IMR-90 (cell line): ENCODE measurements at regions not wholly inside any gene's neighbourhood (a gene's known extent, or its start where the extent isn't known, plus 50 kb on each side); places are given as distances from the start of the nearest gene placed in this dataset.
"Not testable (repeated sequence)": the region's sequence is repeated elsewhere in the genome, so short reads cannot be mapped to it uniquely, and the experiment has no call there.

Source experiments
- BHLHE40 ChIP-seq: fragments of 150-350 bp; IDR thresholded peaks from 2 replicates; pipeline ENCODE4 v1.6.1; 2016; ENCODE audit warnings: mild to moderate bottlenecking, low read depth, low read length
- CEBPB ChIP-seq: IDR thresholded peaks from 2 replicates; pipeline ENCODE4 v1.6.1; 2012; ENCODE audit warnings: low read depth, low read length, improper control_type of control experiment
- CTCF ChIP-seq: conservative IDR thresholded peaks from 2 replicates; pipeline ENCODE4 v1.5.1; 2012; ENCODE audit warnings: mild to moderate bottlenecking, low read depth, low read length, improper control_type of control experiment
- FOS ChIP-seq: fragments of 150-350 bp; IDR thresholded peaks from 2 replicates; pipeline ENCODE4 v1.6.1; 2016; ENCODE audit warnings: low read depth, low read length
- MAFK ChIP-seq: IDR thresholded peaks from 2 replicates; pipeline ENCODE4 v1.6.1; 2012; ENCODE audit warnings: low read depth, low read length, improper control_type of control experiment
- MAZ ChIP-seq: IDR thresholded peaks from 2 replicates; pipeline ENCODE4 v1.6.1; 2012; ENCODE audit warnings: low read depth, mild to moderate bottlenecking, low read length, improper control_type of control experiment, moderate library complexity, borderline replicate concordance
- POLR2A ChIP-seq: IDR thresholded peaks from 2 replicates; pipeline ENCODE4 v1.6.1; 2012; ENCODE audit warnings: mild to moderate bottlenecking, low read depth, low read length
- RCOR1 ChIP-seq: IDR thresholded peaks from 2 replicates; pipeline ENCODE4 v1.6.1; 2012; ENCODE audit warnings: mild to moderate bottlenecking, low read length, improper control_type of control experiment; ENCODE audit not compliant: insufficient replicate concordance
- RFX5 ChIP-seq: IDR thresholded peaks from 2 replicates; pipeline ENCODE4 v1.8.0; 2012; ENCODE audit warnings: low read depth, mild to moderate bottlenecking, low read length, moderate library complexity
- SMC3 ChIP-seq: fragments of 150-350 bp; IDR thresholded peaks from 2 replicates; pipeline ENCODE4 v1.6.1; 2016; ENCODE audit warnings: low read depth, mild to moderate bottlenecking, antibody characterized with exemption, low read length, moderate library complexity
- USF2 ChIP-seq: fragments of 150-350 bp; IDR thresholded peaks from 2 replicates; pipeline ENCODE4 v1.6.1; 2017; ENCODE audit warnings: mild to moderate bottlenecking, antibody characterized with exemption, low read length, low read depth

DNA sequence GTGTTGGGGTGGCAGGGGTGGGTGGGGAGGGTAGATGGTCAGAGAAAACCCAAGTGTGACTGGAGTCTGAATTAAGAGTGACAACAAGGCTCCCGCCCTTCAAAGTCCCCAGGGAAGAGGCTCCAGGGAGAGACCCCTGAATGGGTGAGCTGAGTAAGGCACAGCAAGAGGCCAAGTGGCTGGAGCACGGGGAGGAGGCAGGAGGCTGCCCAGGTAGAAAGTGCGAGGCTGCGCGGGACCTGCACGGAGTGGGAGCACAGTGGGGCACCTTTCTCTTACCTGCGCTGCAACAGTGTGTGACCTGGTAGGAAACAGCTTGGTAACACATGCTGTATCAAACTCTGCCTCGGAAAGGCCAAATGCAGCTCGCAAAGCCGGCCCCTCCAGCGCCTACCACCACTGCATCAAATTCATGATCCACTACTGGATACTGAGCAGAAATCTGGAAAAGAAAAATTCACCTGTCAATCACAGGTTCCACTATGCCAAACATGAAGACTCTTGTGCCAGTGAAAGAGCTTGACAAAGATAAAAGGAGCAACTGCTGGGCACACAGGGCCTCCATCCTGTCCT lies 77.1 kb upstream of the TNK2 start:
- TF ChIP-seq CEBPB, CTCF, POLR2A, SMC3, RCOR1, MAFK, MAZ, USF2, BHLHE40, FOS, RFX5: not testable (repeated sequence)
